Type B pancreatic cell (in vitro differentiated cells): ENCODE measurements at regions not wholly inside any gene's neighbourhood (a gene's known extent, or its start where the extent isn't known, plus 50 kb on each side); places are given as distances from the start of the nearest gene placed in this dataset.

Experiments
- DNase-seq: peaks from one replicate; pipeline ENCODE4 v3.0.0; 2021; ENCODE audit warnings: mixed read lengths; ENCODE audit not compliant: unreplicated experiment; ENCODE audit errors: extremely low spot score
- H3K27ac Mint-ChIP-seq: 2 replicates; pipeline ENCODE4 v1.8.0; 2021; ENCODE audit warnings: mild to moderate bottlenecking, mixed read lengths
- H3K27me3 Mint-ChIP-seq: 2 replicates; pipeline ENCODE4 v1.8.0; 2021; ENCODE audit warnings: mixed read lengths
- H3K36me3 Mint-ChIP-seq: 2 replicates; pipeline ENCODE4 v1.8.0; 2021; ENCODE audit warnings: mixed read lengths
- H3K4me1 Mint-ChIP-seq: one replicate; pipeline ENCODE4 v1.8.0; 2021; ENCODE audit warnings: mixed read lengths; ENCODE audit not compliant: unreplicated experiment
- H3K4me3 Mint-ChIP-seq: 2 replicates; pipeline ENCODE4 v1.8.0; 2021; ENCODE audit warnings: mild to moderate bottlenecking, mixed read lengths
- H3K9me3 Mint-ChIP-seq: 2 replicates; pipeline ENCODE4 v1.8.0; 2021; ENCODE audit warnings: mixed read lengths
- CTCF ChIP-seq: fragments of 200-600 bp; sonication (generic); conservative IDR thresholded peaks from 2 replicates; pipeline ENCODE4 v1.5.0; 2021; ENCODE audit warnings: antibody characterized with exemption, mild to moderate bottlenecking

DNA sequence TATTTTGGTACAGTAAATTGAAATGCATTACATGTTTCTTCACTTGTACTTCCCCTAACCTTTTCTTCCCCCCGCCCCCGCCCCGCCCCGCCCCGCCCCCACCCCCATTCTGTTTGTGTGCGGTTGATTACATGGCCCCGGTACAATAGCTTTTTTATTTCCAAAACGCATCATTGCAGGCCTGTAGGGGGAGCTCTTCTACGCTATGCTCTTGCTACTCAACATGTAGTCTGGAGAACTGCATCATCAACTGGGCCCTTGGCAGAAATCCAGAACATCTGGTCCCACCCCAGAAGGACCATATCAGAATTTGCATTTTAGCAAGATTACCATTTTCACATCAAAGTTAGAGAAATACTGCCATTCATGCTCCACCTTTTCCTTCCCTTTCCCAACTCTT is 333.3 kb upstream of the DDX53 start:
- Mint-ChIP-seq H3K9me3 (peaks cover 5% of the 10 kb centered on the region), H3K27me3 (no peaks in the 10 kb centered on the region), H3K4me3 (no peak overlapping the region), H3K4me1 (no peaks in the 10 kb centered on the region), H3K27ac (no peak overlapping the region), H3K36me3 (no peaks in the 10 kb centered on the region)
- TF ChIP-seq CTCF: peak; percentile 52
- no peak for DNase-seq

DNA sequence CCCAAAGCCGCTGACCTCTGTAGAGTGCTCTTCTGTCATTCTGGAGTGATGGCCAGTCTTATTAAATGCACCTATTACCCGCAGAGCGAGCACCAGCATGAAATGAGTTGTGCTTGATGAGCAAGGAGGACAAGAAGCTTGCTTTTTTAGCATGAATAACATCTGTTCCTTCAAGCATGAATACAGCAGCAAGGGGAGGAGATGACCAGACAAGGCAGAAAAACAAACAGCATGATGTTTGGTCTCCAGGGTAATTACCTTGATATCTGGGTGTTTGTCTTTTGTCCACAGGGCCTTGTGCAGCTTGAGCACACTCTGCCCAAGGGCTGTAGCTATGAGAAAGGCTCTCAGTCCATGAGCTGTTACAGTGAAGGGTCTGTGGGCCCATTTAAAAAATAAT is 324.8 kb upstream of the DDX53 start:
- Mint-ChIP-seq H3K9me3 (peaks cover 6% of the 10 kb centered on the region), H3K36me3 (no peaks in the 10 kb centered on the region), H3K27ac (no peak overlapping the region), H3K4me3 (no peak overlapping the region), H3K27me3 (no peaks in the 10 kb centered on the region), H3K4me1 (no peaks in the 10 kb centered on the region)
- DNase-seq: no peak
- no peak for TF ChIP-seq CTCF

DNA sequence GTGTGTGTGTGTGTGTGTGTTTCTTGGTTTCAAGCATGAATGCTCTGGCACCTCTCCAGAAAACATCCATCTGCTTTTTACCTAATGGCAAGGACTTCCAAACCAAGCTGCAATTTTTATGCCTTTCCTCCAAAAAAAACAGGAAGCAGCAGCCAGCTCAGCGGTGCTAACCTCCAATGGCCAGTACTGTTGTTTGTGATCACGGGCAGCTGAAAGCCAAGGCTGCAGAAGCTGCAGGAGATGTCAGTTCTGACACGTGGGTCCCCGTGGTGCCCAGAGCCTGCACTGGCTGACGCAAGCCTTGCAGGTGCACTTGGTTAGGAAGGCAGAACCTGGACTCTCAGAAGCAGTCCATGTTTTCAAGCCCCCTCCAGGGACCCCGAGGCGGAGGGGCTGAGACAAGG is 313.6 kb upstream of the DDX53 start:
- no peaks in the 10 kb centered on the region for H3K36me3 Mint-ChIP-seq
- H3K4me3 Mint-ChIP-seq: no peak overlapping the region

GRCh38 chrX:22689290-22689689 is 310.5 kb upstream of the DDX53 start:
- Mint-ChIP-seq H3K9me3 (no peaks in the 10 kb centered on the region), H3K27me3 (no peaks in the 10 kb centered on the region), H3K4me1 (no peaks in the 10 kb centered on the region), H3K27ac (no peak overlapping the region), H3K4me3 (no peak overlapping the region), H3K36me3 (no peaks in the 10 kb centered on the region)
- no peak for TF ChIP-seq CTCF
- DNase-seq: no peak

More for the DNA sequence above, 313.6 kb upstream of the DDX53 start:
- no peak for DNase-seq
- no peaks in the 10 kb centered on the region for H3K9me3 Mint-ChIP-seq
- H3K27ac Mint-ChIP-seq: no peak overlapping the region
- no peaks in the 10 kb centered on the region for H3K4me1 Mint-ChIP-seq
- no peak for TF ChIP-seq CTCF
- H3K27me3 Mint-ChIP-seq: no peaks in the 10 kb centered on the region

DNA sequence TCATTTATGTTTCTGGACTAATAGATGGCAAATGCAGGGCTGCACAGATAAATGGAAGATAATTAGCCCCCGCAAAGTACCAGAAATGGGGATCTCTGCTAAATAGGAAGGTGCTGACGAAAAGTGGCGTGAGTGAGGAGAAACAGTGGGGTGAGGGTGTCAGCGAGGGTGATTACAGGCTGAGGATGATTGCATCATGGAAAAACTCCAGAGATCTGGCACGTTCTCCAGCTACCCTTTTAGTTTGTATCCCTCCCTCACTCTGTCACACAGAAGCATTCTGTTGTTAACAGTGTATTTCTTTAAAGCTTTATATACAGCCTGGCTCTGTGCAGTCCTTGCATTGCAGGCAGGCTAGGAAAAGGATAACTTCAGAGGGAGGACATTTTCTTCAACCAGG is 309.6 kb upstream of the DDX53 start:
- no peak for TF ChIP-seq CTCF
- DNase-seq: no peak
- no peak overlapping the region for H3K27ac Mint-ChIP-seq
- no peaks in the 10 kb centered on the region for H3K36me3 Mint-ChIP-seq
- no peaks in the 10 kb centered on the region for H3K27me3 Mint-ChIP-seq
- no peaks in the 10 kb centered on the region for H3K4me1 Mint-ChIP-seq
- H3K9me3 Mint-ChIP-seq: no peaks in the 10 kb centered on the region
- H3K4me3 Mint-ChIP-seq: no peak overlapping the region

- DNase-seq: no peak
- H3K27ac Mint-ChIP-seq: no peak overlapping the region
- H3K4me3 Mint-ChIP-seq: no peak overlapping the region
- H3K9me3 Mint-ChIP-seq: no peaks in the 10 kb centered on the region
- TF ChIP-seq CTCF: no peak
- no peaks in the 10 kb centered on the region for H3K36me3 Mint-ChIP-seq
- H3K4me1 Mint-ChIP-seq: no peaks in the 10 kb centered on the region
- H3K27me3 Mint-ChIP-seq: no peaks in the 10 kb centered on the region
Measured at GRCh38 chrX:22691966-22692565, 307.7 kb upstream of the DDX53 start.
